Naive thymus-derived CD8-positive, alpha-beta T cell (primary cell): ENCODE measurements at regions not wholly inside any gene's neighbourhood (a gene's known extent, or its start where the extent isn't known, plus 50 kb on each side); places are given as distances from the start of the nearest gene placed in this dataset.

Source experiments
- ATAC-seq, 2 donors: fragments of 150-1000 bp; cut with Tn5 transposase in 1 of 2; sonication (Bioruptor Pico), chemical (Tn5 transposase) in 1 of 2; 1 replicate in 1 of 2; 2 replicates in 1 of 2; pipeline ENCODE4 v1.10.0; 2021; ENCODE audit warnings: mild to moderate bottlenecking in 2 of 2, moderate library complexity in 2 of 2
- POLR2A ChIA-PET: fragments of 350-600 bp; sonication (Branson Sonifier 250); formaldehyde crosslinking; loops from one replicate; lab custom pipeline; 2021; ENCODE audit warnings: antibody characterized with exemption; lab: Charles Lee
- DNase-seq, 10 donors: peaks; one replicate each; pipeline versions ENCODE4 v3.0.0 to v3.0.0-alpha.2; 2020 to 2022
- H3K27ac Mint-ChIP-seq, 10 donors: one replicate each; pipeline ENCODE4 v1.8.0; 2020 to 2022; ENCODE audit warnings: mild to moderate bottlenecking in 10 of 10, mixed read lengths in 10 of 10, moderate library complexity in 4 of 10, inconsistent platforms in 1 of 10
- H3K27me3 Mint-ChIP-seq, 5 donors: one replicate each; pipeline ENCODE4 v1.8.0; 2021 to 2022; ENCODE audit warnings: mixed read lengths in 5 of 5
- H3K36me3 Mint-ChIP-seq, 3 donors: one replicate each; pipeline ENCODE4 v1.8.0; 2020 to 2022; ENCODE audit warnings: mixed read lengths in 3 of 3, mild to moderate bottlenecking in 2 of 3, inconsistent platforms in 1 of 3
- H3K4me1 Mint-ChIP-seq, 4 donors: one replicate each; pipeline ENCODE4 v1.8.0; 2021 to 2022; ENCODE audit warnings: mixed read lengths in 4 of 4
- H3K4me3 Mint-ChIP-seq, 10 donors: one replicate each; pipeline ENCODE4 v1.8.0; 2020 to 2022; ENCODE audit warnings: mild to moderate bottlenecking in 10 of 10, mixed read lengths in 10 of 10, moderate library complexity in 6 of 10, inconsistent platforms in 1 of 10
- H3K9me3 Mint-ChIP-seq, 9 donors: one replicate each; pipeline ENCODE4 v1.8.0; 2020 to 2022; ENCODE audit warnings: mixed read lengths in 9 of 9, mild to moderate bottlenecking in 3 of 9, inconsistent platforms in 1 of 9, moderate library complexity in 1 of 9

DNA sequence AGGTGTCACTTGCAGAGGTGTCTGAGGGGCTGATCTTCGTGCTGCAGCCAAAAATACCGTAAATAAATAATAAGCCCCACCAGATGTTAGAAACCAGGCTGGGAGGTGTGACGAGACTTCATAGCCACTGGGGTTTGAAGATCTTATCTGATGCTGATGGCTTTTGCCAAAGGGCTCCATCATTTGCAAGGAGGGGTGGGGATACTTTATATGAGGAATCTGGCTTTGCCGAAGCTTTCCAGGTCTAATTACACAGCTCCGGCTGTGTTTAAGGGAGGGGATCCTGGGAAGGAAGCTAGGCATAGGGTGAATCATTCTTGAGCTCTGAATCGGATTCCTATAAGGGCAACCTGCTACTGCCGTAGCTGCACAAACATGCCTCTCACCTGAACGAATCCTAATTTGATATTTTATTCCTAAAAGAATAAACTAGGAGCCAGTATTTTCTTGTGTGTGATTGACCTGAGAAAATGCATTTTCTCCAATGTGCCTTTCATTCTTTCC is 249.6 kb downstream of the SOD2 start:
- H3K36me3 Mint-ChIP-seq: no peaks in the 10 kb centered on the region
- peaks cover 7 to 41% (median 19%) of the 10 kb centered on the region in 5 donors for H3K27me3 Mint-ChIP-seq
- POLR2A ChIA-PET: no interaction called here
- no peak for ATAC-seq
- H3K4me1 Mint-ChIP-seq: no peaks in the 10 kb centered on the region
- no peak overlapping the region for H3K27ac Mint-ChIP-seq
- H3K4me3 Mint-ChIP-seq: no peak overlapping the region
- H3K9me3 Mint-ChIP-seq: peaks cover 0 to 2% (median 0%) of the 10 kb centered on the region in 9 donors
- DNase-seq: no peak

GRCh38 chr6:159441704-159441981 is 251.4 kb downstream of the SOD2 start:
- Mint-ChIP-seq H3K4me3 (no peak overlapping the region), H3K27me3 (peaks cover 5 to 35% (median 11%) of the 10 kb centered on the region in 5 donors), H3K9me3 (peaks cover 0 to 2% (median 0%) of the 10 kb centered on the region in 9 donors), H3K4me1 (no peaks in the 10 kb centered on the region), H3K36me3 (no peaks in the 10 kb centered on the region), H3K27ac (no peak overlapping the region)
- DNase-seq (no peak), ATAC-seq (no peak)
- POLR2A ChIA-PET: no interaction called here

DNA sequence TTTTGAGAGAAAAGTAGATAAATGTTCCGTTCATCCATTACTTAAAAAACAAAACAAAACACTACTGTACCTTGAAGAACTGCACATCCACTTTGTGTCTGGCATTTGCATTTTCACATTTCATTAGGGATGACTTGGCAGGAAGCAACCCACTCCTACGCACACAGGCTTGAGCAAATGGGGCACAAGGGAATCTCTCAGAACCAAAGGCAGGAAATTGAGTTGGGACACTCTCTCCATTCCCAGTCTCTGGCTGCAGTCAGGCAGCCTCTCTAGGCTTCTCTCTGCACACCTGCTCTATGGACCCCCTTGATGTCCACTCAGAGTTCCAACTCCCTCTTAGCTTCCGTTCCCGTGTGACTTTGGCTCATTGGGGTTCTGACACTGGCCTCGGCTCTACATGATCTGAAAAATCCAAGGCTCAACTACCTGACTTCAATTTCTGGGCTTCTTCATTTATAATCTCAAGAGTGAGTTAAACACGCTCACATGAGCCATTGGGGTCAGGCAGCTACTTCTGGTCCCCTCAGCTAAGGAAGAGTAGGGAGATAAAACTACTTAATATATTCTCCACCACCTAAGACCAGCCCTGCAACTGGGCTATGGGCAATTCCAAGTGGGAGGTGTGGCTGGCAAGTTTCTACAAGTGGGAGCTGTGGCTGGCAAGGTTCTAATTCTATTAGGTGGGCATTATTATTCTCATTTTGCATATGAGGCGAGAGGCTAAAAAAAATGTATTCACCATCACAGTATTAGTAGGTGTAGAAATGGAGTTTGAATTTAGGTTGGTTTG is 251.9 kb downstream of the SOD2 start:
- Mint-ChIP-seq H3K27ac (no peak overlapping the region), H3K36me3 (no peaks in the 10 kb centered on the region), H3K4me1 (no peaks in the 10 kb centered on the region), H3K9me3 (peaks cover 0 to 2% (median 0%) of the 10 kb centered on the region in 9 donors), H3K4me3 (no peak overlapping the region), H3K27me3 (peaks cover 4 to 39% (median 13%) of the 10 kb centered on the region in 5 donors)
- no peak for ATAC-seq
- DNase-seq: no peak
- POLR2A ChIA-PET: no interaction called here

DNA sequence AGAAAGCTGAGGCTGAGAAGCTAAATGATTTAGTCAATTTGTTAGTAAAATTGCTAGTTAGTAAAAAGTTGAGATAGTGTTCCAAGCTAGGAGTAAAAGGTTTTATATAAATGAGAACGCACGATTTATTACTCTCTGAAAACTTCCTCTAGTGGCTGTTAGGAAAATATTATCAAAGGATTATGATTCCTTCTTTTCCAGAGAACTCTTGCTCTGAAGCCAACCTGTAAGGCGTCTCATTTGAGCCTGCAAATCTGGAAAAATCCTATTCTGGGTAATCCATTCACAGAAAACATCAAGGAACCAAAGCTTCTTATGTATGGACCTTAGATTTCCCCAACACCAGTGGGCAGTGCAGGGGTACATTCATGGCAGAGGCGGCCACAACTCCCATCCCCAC is 252.7 kb downstream of the SOD2 start:
- Mint-ChIP-seq H3K9me3 (peaks cover 0 to 6% (median 4%) of the 10 kb centered on the region in 9 donors), H3K27ac (no peak overlapping the region), H3K4me3 (no peak overlapping the region), H3K4me1 (no peaks in the 10 kb centered on the region), H3K27me3 (peaks cover 7 to 46% (median 14%) of the 10 kb centered on the region in 5 donors), H3K36me3 (peaks cover 0 to 5% (median 0%) of the 10 kb centered on the region in 3 donors)
- ATAC-seq (no peak), DNase-seq (no peak)
- POLR2A ChIA-PET: no interaction called here

GRCh38 chr6:159439651-159440050 is 253.4 kb downstream of the SOD2 start:
- H3K4me3 Mint-ChIP-seq: no peak overlapping the region
- peaks cover 10 to 47% (median 14%) of the 10 kb centered on the region in 5 donors for H3K27me3 Mint-ChIP-seq
- POLR2A ChIA-PET: no interaction called here
- no peaks in the 10 kb centered on the region for H3K4me1 Mint-ChIP-seq
- ATAC-seq: no peak
- no peak for DNase-seq
- peaks cover 3 to 13% (median 8%) of the 10 kb centered on the region in 9 donors for H3K9me3 Mint-ChIP-seq
- H3K36me3 Mint-ChIP-seq: peaks cover 0 to 5% (median 0%) of the 10 kb centered on the region in 3 donors
- no peak overlapping the region for H3K27ac Mint-ChIP-seq

- peaks cover 8 to 28% (median 16%) of the 10 kb centered on the region in 9 donors for H3K9me3 Mint-ChIP-seq
- POLR2A ChIA-PET: no interaction called here
- H3K27ac Mint-ChIP-seq: no peak overlapping the region
- DNase-seq: no peak
- no peaks in the 10 kb centered on the region for H3K4me1 Mint-ChIP-seq
- H3K4me3 Mint-ChIP-seq: no peak overlapping the region
- no peak for ATAC-seq
- peaks cover 6 to 32% (median 12%) of the 10 kb centered on the region in 5 donors for H3K27me3 Mint-ChIP-seq
- peaks cover 0 to 15% (median 0%) of the 10 kb centered on the region in 3 donors for H3K36me3 Mint-ChIP-seq
These were observed 254.9 kb downstream of the SOD2 start for GRCh38 chr6:159438106-159438505.

- Mint-ChIP-seq H3K27ac (no peak overlapping the region), H3K9me3 (peaks cover 8 to 42% (median 24%) of the 10 kb centered on the region in 9 donors), H3K4me1 (no peaks in the 10 kb centered on the region), H3K27me3 (peaks cover 4 to 27% (median 12%) of the 10 kb centered on the region in 5 donors), H3K36me3 (peaks cover 0 to 15% (median 0%) of the 10 kb centered on the region in 3 donors), H3K4me3 (no peak overlapping the region)
- DNase-seq: no peak
- ATAC-seq: no peak
- POLR2A ChIA-PET: no interaction called here
These were observed 256.5 kb downstream of the SOD2 start for GRCh38 chr6:159436581-159436980.

DNA sequence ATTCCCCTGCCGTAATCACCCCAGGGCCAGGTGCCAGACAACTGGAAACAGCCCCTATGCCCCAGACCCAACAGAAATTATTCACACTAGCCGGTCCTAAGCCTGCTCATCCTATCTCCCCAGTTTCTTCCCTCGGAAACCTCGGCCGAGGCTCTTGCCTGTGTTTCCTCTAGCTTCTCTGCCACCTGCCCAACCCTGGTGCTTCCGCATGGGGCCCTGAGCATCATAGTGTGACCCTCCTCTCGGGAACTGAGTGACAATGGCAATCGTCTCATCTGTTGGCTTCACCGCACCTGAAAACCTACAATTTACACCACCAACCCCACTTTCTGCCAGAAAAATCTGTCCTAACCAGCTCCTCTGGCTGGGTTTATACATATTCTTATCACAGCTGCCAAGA is 257.3 kb downstream of the SOD2 start:
- peaks cover 0 to 15% (median 0%) of the 10 kb centered on the region in 3 donors for H3K36me3 Mint-ChIP-seq
- peaks cover 2 to 27% (median 12%) of the 10 kb centered on the region in 5 donors for H3K27me3 Mint-ChIP-seq
- H3K4me1 Mint-ChIP-seq: no peaks in the 10 kb centered on the region
- no peak overlapping the region for H3K27ac Mint-ChIP-seq
- POLR2A ChIA-PET: no interaction called here
- H3K4me3 Mint-ChIP-seq: no peak overlapping the region
- ATAC-seq (no peak), DNase-seq (no peak)
- peaks cover 8 to 47% (median 26%) of the 10 kb centered on the region in 9 donors for H3K9me3 Mint-ChIP-seq

GRCh38 chr6:159434410-159434809 is 258.6 kb downstream of the SOD2 start:
- H3K27me3 Mint-ChIP-seq: peaks cover 2 to 27% (median 12%) of the 10 kb centered on the region in 5 donors
- ATAC-seq (no peak), DNase-seq (no peak)
- POLR2A ChIA-PET: no interaction called here
- peaks cover 0 to 15% (median 0%) of the 10 kb centered on the region in 3 donors for H3K36me3 Mint-ChIP-seq
- H3K9me3 Mint-ChIP-seq: peaks cover 8 to 47% (median 26%) of the 10 kb centered on the region in 9 donors
- H3K4me1 Mint-ChIP-seq: no peaks in the 10 kb centered on the region
- no peak overlapping the region for H3K4me3 Mint-ChIP-seq
- no peak overlapping the region for H3K27ac Mint-ChIP-seq

GRCh38 chr6:159433550-159433949 is 259.5 kb downstream of the SOD2 start:
- no peak overlapping the region for H3K4me3 Mint-ChIP-seq
- no peaks in the 10 kb centered on the region for H3K4me1 Mint-ChIP-seq
- peaks cover 8 to 47% (median 24%) of the 10 kb centered on the region in 9 donors for H3K9me3 Mint-ChIP-seq
- POLR2A ChIA-PET: no interaction called here
- ATAC-seq (no peak), DNase-seq (no peak)
- H3K27ac Mint-ChIP-seq: no peak overlapping the region
- peaks cover 0 to 15% (median 0%) of the 10 kb centered on the region in 3 donors for H3K36me3 Mint-ChIP-seq
- H3K27me3 Mint-ChIP-seq: peaks cover 2 to 27% (median 12%) of the 10 kb centered on the region in 5 donors

DNA sequence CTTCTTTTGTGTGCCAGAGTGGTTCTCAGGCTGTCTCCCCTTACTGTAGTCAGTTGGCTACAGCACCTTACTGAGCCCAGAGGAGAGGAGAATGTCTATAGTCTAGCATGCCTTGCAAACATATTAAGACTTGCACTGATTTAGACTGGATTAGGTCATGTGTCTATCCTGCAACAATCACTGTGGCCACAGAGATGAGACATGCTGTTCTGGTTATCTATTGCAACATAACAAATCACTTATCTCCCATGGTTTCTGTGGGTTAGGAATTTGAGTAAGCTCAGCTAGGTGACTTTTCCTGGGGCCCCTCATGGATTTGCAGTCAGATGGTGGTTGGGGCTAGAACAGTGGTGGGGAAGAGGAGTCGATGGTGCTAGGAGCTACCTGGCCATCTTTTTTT is 261.3 kb downstream of the SOD2 start:
- Mint-ChIP-seq H3K4me1 (no peaks in the 10 kb centered on the region), H3K27ac (no peak overlapping the region), H3K4me3 (no peak overlapping the region), H3K36me3 (peaks cover 0 to 15% (median 0%) of the 10 kb centered on the region in 3 donors), H3K27me3 (peaks cover 5 to 26% (median 9%) of the 10 kb centered on the region in 5 donors), H3K9me3 (peaks cover 8 to 47% (median 26%) of the 10 kb centered on the region in 9 donors)
- DNase-seq: no peak
- no peak for ATAC-seq
- POLR2A ChIA-PET: no interaction called here

GRCh38 chr6:159430323-159430722 is 261.1 kb downstream of the FNDC1 start:
- DNase-seq (no peak), ATAC-seq (no peak)
- H3K4me3 Mint-ChIP-seq: no peak overlapping the region
- POLR2A ChIA-PET: no interaction called here
- no peak overlapping the region for H3K27ac Mint-ChIP-seq
- no peaks in the 10 kb centered on the region for H3K4me1 Mint-ChIP-seq
- peaks cover 7 to 41% (median 23%) of the 10 kb centered on the region in 9 donors for H3K9me3 Mint-ChIP-seq
- peaks cover 3 to 24% (median 7%) of the 10 kb centered on the region in 5 donors for H3K27me3 Mint-ChIP-seq
- H3K36me3 Mint-ChIP-seq: peaks cover 0 to 10% (median 0%) of the 10 kb centered on the region in 3 donors

GRCh38 chr6:159429433-159429832 is 260.2 kb downstream of the FNDC1 start:
- no peaks in the 10 kb centered on the region for H3K4me1 Mint-ChIP-seq
- H3K27ac Mint-ChIP-seq: no peak overlapping the region
- peaks cover 0 to 32% (median 17%) of the 10 kb centered on the region in 9 donors for H3K9me3 Mint-ChIP-seq
- H3K36me3 Mint-ChIP-seq: peaks cover 0 to 10% (median 0%) of the 10 kb centered on the region in 3 donors
- no peak for DNase-seq
- POLR2A ChIA-PET: no interaction called here
- no peak for ATAC-seq
- no peak overlapping the region for H3K4me3 Mint-ChIP-seq
- peaks cover 0 to 31% (median 8%) of the 10 kb centered on the region in 5 donors for H3K27me3 Mint-ChIP-seq
